ENCODE measurements at regions not wholly inside any gene's neighbourhood (a gene's known extent, or its start where the extent isn't known, plus 50 kb on each side); places are given as distances from the start of the nearest gene placed in this dataset.
"Not testable (repeated sequence)": the region's sequence is repeated elsewhere in the genome, so short reads cannot be mapped to it uniquely, and the experiment has no call there.

DNA sequence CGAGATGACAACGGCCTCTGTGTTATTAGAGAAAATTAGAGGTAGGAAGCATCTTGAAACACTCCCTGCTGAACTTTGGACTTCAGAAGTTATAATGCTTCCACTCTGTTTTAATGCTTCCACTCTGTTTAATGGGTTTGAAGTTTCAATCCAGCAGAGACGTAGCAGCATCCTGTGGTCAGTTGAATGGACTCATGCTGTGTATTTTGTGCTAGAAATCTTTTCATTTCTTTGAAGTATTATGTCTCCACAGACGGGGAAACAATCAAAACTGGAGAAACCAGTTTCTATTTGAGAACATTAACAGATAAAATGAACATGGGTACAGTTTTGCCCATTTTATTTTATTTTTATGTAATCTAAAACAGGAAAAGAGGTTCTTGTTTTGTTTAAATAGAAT is 1736.2 kb downstream of the SLITRK5 start:
- ATAC-seq = no peak
- intact Hi-C loops (cut with DNase I) = no loop called here

GRCh38 chr13:89432997-89433396 is 1761.8 kb downstream of the SLITRK5 start:
- Histone ChIP-seq H3K4me1 (no peaks in the 10 kb centered on the region), H3K4me3 (no peak overlapping the region), H3K27me3 (no peaks in the 10 kb centered on the region), H3K27ac (no peak overlapping the region), H3K9me3 (no peaks in the 10 kb centered on the region), H3K36me3 (no peaks in the 10 kb centered on the region)
- no peak for TF ChIP-seq CTCF (IDR thresholded peaks at IDR 0.05)
- WGBS, 2 donors = 50 to 51% methylated on average over 2 of the region's 2 CpGs
- FAIRE-seq = no peak
- ATAC-seq = no peak
- DNase-seq = no peak
- intact Hi-C loops (cut with DNase I) = no loop called here

More for the DNA sequence above, 1736.2 kb downstream of the SLITRK5 start:
- TF ChIP-seq CTCF (IDR thresholded peaks at IDR 0.05) = no peak
- no peaks in the 10 kb centered on the region for H3K36me3 ChIP-seq
- H3K4me3 ChIP-seq = no peak overlapping the region
- WGBS, 2 donors = 18 to 22% methylated on average over 4 of the region's 4 CpGs
- no peak for DNase-seq
- H3K27ac ChIP-seq = no peak overlapping the region
- H3K9me3 ChIP-seq = no peaks in the 10 kb centered on the region
- no peaks in the 10 kb centered on the region for H3K27me3 ChIP-seq
- no peak for FAIRE-seq
- H3K4me1 ChIP-seq = peaks cover 0 to 16% (median 0%) of the 10 kb centered on the region in 3 donors

- DNase-seq; ATAC-seq; H3K4me1 ChIP-seq; H3K9me3 ChIP-seq; FAIRE-seq; H3K27ac ChIP-seq; H3K4me3 ChIP-seq; H3K36me3 ChIP-seq; intact Hi-C loops (cut with DNase I); H3K27me3 ChIP-seq: not testable (repeated sequence)
- WGBS, 2 donors = 75 to 96% methylated on average over 4 of the region's 4 CpGs
These were observed 1763.5 kb downstream of the SLITRK5 start for GRCh38 chr13:89434624-89435023.

DNA sequence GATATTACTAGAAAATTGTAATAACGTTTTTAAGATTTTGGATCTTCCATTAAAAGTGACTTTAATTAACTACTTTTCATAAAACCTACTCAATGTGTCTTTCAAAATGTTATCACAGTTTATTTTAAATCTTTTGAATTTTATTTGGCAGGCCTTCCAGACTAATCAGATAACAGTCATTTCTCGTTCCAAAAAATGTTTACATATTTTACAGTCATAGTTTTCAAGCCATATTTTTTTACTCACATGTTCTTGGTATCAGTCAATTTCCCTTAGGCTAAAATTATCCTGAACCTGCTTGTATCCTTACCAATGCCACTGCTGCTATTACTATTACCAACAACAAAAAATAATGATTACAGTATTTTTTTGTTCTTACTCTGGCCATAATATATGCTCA is 1783.5 kb downstream of the SLITRK5 start:
- intact Hi-C loops (cut with DNase I) = no loop called here
- no peak for ATAC-seq
- H3K27me3 ChIP-seq = no peaks in the 10 kb centered on the region
- no peak for DNase-seq
- 12 to 17% methylated on average over 2 of the region's 2 CpGs for WGBS, 2 donors
- TF ChIP-seq CTCF (IDR thresholded peaks at IDR 0.05) = no peak
- FAIRE-seq = no peak
- no peaks in the 10 kb centered on the region for H3K36me3 ChIP-seq
- H3K9me3 ChIP-seq = no peaks in the 10 kb centered on the region
- no peak overlapping the region for H3K4me3 ChIP-seq
- H3K4me1 ChIP-seq = no peaks in the 10 kb centered on the region
- H3K27ac ChIP-seq = no peak overlapping the region

GRCh38 chr13:89455225-89455624 is 1784.1 kb downstream of the SLITRK5 start:
- DNase-seq = no peak
- intact Hi-C loops (cut with DNase I) = no loop called here
- Histone ChIP-seq H3K4me1 (no peaks in the 10 kb centered on the region), H3K27ac (no peak overlapping the region), H3K36me3 (no peaks in the 10 kb centered on the region), H3K27me3 (no peaks in the 10 kb centered on the region), H3K9me3 (no peaks in the 10 kb centered on the region), H3K4me3 (no peak overlapping the region)
- FAIRE-seq = no peak
- WGBS, 2 donors = 83 to 87% methylated on average over 1 of the region's 1 CpG
- ATAC-seq = no peak
- no peak for TF ChIP-seq CTCF (IDR thresholded peaks at IDR 0.05)

DNA sequence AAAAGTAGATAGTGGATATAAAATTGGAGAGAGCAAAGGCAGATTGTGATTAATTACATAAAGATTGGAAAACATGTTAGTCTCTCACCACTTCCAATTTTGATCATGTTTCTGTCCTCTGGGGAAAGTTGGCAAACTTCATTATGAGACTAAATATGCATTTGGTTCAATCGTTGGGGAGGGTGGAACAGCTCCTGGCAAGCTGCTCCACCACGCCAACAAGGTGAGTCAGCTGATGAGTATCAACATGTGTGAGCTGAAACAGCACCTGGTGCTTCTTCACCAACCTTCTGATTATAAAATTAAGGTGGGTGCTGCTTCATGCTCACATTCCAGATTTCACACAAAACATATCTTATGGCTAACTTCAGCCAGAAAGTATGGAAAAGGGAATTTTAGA is 1784.6 kb downstream of the SLITRK5 start:
- intact Hi-C loops (cut with DNase I) = no loop called here
- TF ChIP-seq CTCF (IDR thresholded peaks at IDR 0.05) = no peak
- Histone ChIP-seq H3K36me3 (no peaks in the 10 kb centered on the region), H3K4me1 (no peaks in the 10 kb centered on the region), H3K9me3 (no peaks in the 10 kb centered on the region), H3K27ac (no peak overlapping the region), H3K4me3 (no peak overlapping the region), H3K27me3 (no peaks in the 10 kb centered on the region)
- ATAC-seq = no peak
- no peak for DNase-seq
- 32 to 35% methylated on average over 2 of the region's 2 CpGs for WGBS, 2 donors
- no peak for FAIRE-seq
